ENCODE measurements at regions not wholly inside any gene's neighbourhood (a gene's known extent, or its start where the extent isn't known, plus 50 kb on each side); places are given as distances from the start of the nearest gene placed in this dataset.

GRCh38 chr5:5704352-5704751, 281.9 kb downstream of the ICE1 start:
- no peak overlapping the region for H3K27ac Mint-ChIP-seq
- ATAC-seq (no peak), DNase-seq (no peak)
- no peak overlapping the region for H3K4me3 ChIP-seq (ENCODE audit: low read length)
- H3K27me3 Mint-ChIP-seq: peaks cover 5 to 33% (median 30%) of the 10 kb centered on the region in 5 donors
- no peaks in the 10 kb centered on the region for H3K9me3 ChIP-seq (ENCODE audit: control insufficient read depth in 2 of 3, low read length in 3 of 3)
- H3K27ac ChIP-seq (ENCODE audit: low read depth, low read length): no peak overlapping the region
- no peak overlapping the region for H3K4me3 Mint-ChIP-seq
- no peaks in the 10 kb centered on the region for H3K36me3 Mint-ChIP-seq
- intact Hi-C loops (cut with micrococcal nuclease): no loop called here
- POLR2A ChIA-PET: no interaction called here
- CTCF ChIA-PET: no interaction called here
- no peaks in the 10 kb centered on the region for H3K27me3 ChIP-seq (ENCODE audit: control insufficient read depth in 2 of 2, insufficient read depth in 2 of 2, low read length in 2 of 2)
- H3K4me1 ChIP-seq (ENCODE audit: control insufficient read depth in 2 of 2, insufficient read depth in 2 of 2, low read length in 2 of 2): no peaks in the 10 kb centered on the region
- H3K9me3 Mint-ChIP-seq: peaks cover 0 to 4% (median 0%) of the 10 kb centered on the region in 11 donors
- no peaks in the 10 kb centered on the region for H3K36me3 ChIP-seq (ENCODE audit: control insufficient read depth in 2 of 3, insufficient read depth in 3 of 3, low read length in 3 of 3)
- H3K4me1 Mint-ChIP-seq: no peaks in the 10 kb centered on the region

- DNase-seq: no peak
- H3K4me1 ChIP-seq (ENCODE audit: control insufficient read depth in 2 of 2, insufficient read depth in 2 of 2, low read length in 2 of 2): no peaks in the 10 kb centered on the region
- no peak overlapping the region for H3K4me3 ChIP-seq (ENCODE audit: low read length)
- peaks cover 0 to 4% (median 0%) of the 10 kb centered on the region in 11 donors for H3K9me3 Mint-ChIP-seq
- ChIA-PET CTCF (no interaction called here), POLR2A (no interaction called here)
- H3K27me3 Mint-ChIP-seq: peaks cover 5 to 28% (median 27%) of the 10 kb centered on the region in 5 donors
- H3K36me3 ChIP-seq (ENCODE audit: control insufficient read depth in 2 of 3, insufficient read depth in 3 of 3, low read length in 3 of 3): no peaks in the 10 kb centered on the region
- H3K9me3 ChIP-seq (ENCODE audit: control insufficient read depth in 2 of 3, low read length in 3 of 3): no peaks in the 10 kb centered on the region
- no peaks in the 10 kb centered on the region for H3K27me3 ChIP-seq (ENCODE audit: control insufficient read depth in 2 of 2, insufficient read depth in 2 of 2, low read length in 2 of 2)
- no peaks in the 10 kb centered on the region for H3K4me1 Mint-ChIP-seq
- intact Hi-C loops (cut with micrococcal nuclease): no loop called here
- H3K27ac Mint-ChIP-seq: no peak overlapping the region
- no peak for ATAC-seq
- no peaks in the 10 kb centered on the region for H3K36me3 Mint-ChIP-seq
- no peak overlapping the region for H3K27ac ChIP-seq (ENCODE audit: low read depth, low read length)
- H3K4me3 Mint-ChIP-seq: no peak overlapping the region
Measured at GRCh38 chr5:5702934-5703333, 280.5 kb downstream of the ICE1 start.

- Histone ChIP-seq H3K27ac (ENCODE audit: low read depth, low read length) (no peak overlapping the region), H3K27me3 (ENCODE audit: control insufficient read depth in 2 of 2, insufficient read depth in 2 of 2, low read length in 2 of 2) (no peaks in the 10 kb centered on the region), H3K9me3 (ENCODE audit: control insufficient read depth in 2 of 3, low read length in 3 of 3) (no peaks in the 10 kb centered on the region), H3K36me3 (ENCODE audit: control insufficient read depth in 2 of 3, insufficient read depth in 3 of 3, low read length in 3 of 3) (no peaks in the 10 kb centered on the region), H3K4me1 (ENCODE audit: control insufficient read depth in 2 of 2, insufficient read depth in 2 of 2, low read length in 2 of 2) (no peaks in the 10 kb centered on the region), H3K4me3 (ENCODE audit: low read length) (no peak overlapping the region)
- POLR2A ChIA-PET: no interaction called here
- ATAC-seq (no peak), DNase-seq (no peak)
- CTCF ChIA-PET: no interaction called here
- no peaks in the 10 kb centered on the region for H3K36me3 Mint-ChIP-seq
- no peaks in the 10 kb centered on the region for H3K4me1 Mint-ChIP-seq
- intact Hi-C loops (cut with micrococcal nuclease): no loop called here
- no peak overlapping the region for H3K27ac Mint-ChIP-seq
- peaks cover 7 to 27% (median 17%) of the 10 kb centered on the region in 5 donors for H3K27me3 Mint-ChIP-seq
- no peak overlapping the region for H3K4me3 Mint-ChIP-seq
- H3K9me3 Mint-ChIP-seq: peaks cover 0 to 7% (median 0%) of the 10 kb centered on the region in 11 donors
Measured at GRCh38 chr5:5700549-5700948, 278.1 kb downstream of the ICE1 start.

GRCh38 chr5:5699062-5699461, 276.6 kb downstream of the ICE1 start:
- no peak for ATAC-seq
- Histone ChIP-seq H3K27ac (ENCODE audit: low read depth, low read length) (no peak overlapping the region), H3K4me1 (ENCODE audit: control insufficient read depth in 2 of 2, insufficient read depth in 2 of 2, low read length in 2 of 2) (no peaks in the 10 kb centered on the region), H3K36me3 (ENCODE audit: control insufficient read depth in 2 of 3, insufficient read depth in 3 of 3, low read length in 3 of 3) (no peaks in the 10 kb centered on the region), H3K4me3 (ENCODE audit: low read length) (no peak overlapping the region), H3K9me3 (ENCODE audit: control insufficient read depth in 2 of 3, low read length in 3 of 3) (no peaks in the 10 kb centered on the region), H3K27me3 (ENCODE audit: control insufficient read depth in 2 of 2, insufficient read depth in 2 of 2, low read length in 2 of 2) (no peaks in the 10 kb centered on the region)
- Mint-ChIP-seq H3K36me3 (no peaks in the 10 kb centered on the region), H3K9me3 (peaks cover 0 to 7% (median 0%) of the 10 kb centered on the region in 11 donors), H3K4me1 (no peaks in the 10 kb centered on the region), H3K4me3 (no peak overlapping the region), H3K27ac (no peak overlapping the region), H3K27me3 (peaks cover 2 to 31% (median 10%) of the 10 kb centered on the region in 5 donors)
- POLR2A ChIA-PET: no interaction called here
- no peak for DNase-seq
- intact Hi-C loops (cut with micrococcal nuclease): no loop called here
- CTCF ChIA-PET: no interaction called here

- ChIA-PET POLR2A (no interaction called here), CTCF (no interaction called here)
- no peak overlapping the region for H3K27ac Mint-ChIP-seq
- DNase-seq (no peak), ATAC-seq (no peak)
- Histone ChIP-seq H3K36me3 (ENCODE audit: control insufficient read depth in 2 of 3, insufficient read depth in 3 of 3, low read length in 3 of 3) (no peaks in the 10 kb centered on the region), H3K4me1 (ENCODE audit: control insufficient read depth in 2 of 2, insufficient read depth in 2 of 2, low read length in 2 of 2) (no peaks in the 10 kb centered on the region), H3K4me3 (ENCODE audit: low read length) (no peak overlapping the region), H3K9me3 (ENCODE audit: control insufficient read depth in 2 of 3, low read length in 3 of 3) (no peaks in the 10 kb centered on the region), H3K27me3 (ENCODE audit: control insufficient read depth in 2 of 2, insufficient read depth in 2 of 2, low read length in 2 of 2) (no peaks in the 10 kb centered on the region), H3K27ac (ENCODE audit: low read depth, low read length) (no peak overlapping the region)
- H3K9me3 Mint-ChIP-seq: peaks cover 0 to 9% (median 2%) of the 10 kb centered on the region in 11 donors
- no peaks in the 10 kb centered on the region for H3K4me1 Mint-ChIP-seq
- intact Hi-C loops (cut with micrococcal nuclease): no loop called here
- H3K27me3 Mint-ChIP-seq: peaks cover 2 to 29% (median 9%) of the 10 kb centered on the region in 5 donors
- no peaks in the 10 kb centered on the region for H3K36me3 Mint-ChIP-seq
- no peak overlapping the region for H3K4me3 Mint-ChIP-seq
Measured at GRCh38 chr5:5695266-5695665, 272.8 kb downstream of the ICE1 start.

GRCh38 chr5:5688925-5689310, 266.4 kb downstream of the ICE1 start:
- ATAC-seq (no peak), DNase-seq (no peak)
- no peak overlapping the region for H3K4me3 Mint-ChIP-seq
- H3K27me3 ChIP-seq (ENCODE audit: control insufficient read depth in 2 of 2, insufficient read depth in 2 of 2, low read length in 2 of 2): no peaks in the 10 kb centered on the region
- no peaks in the 10 kb centered on the region for H3K36me3 ChIP-seq (ENCODE audit: control insufficient read depth in 2 of 3, insufficient read depth in 3 of 3, low read length in 3 of 3)
- H3K27me3 Mint-ChIP-seq: peaks cover 11 to 42% (median 30%) of the 10 kb centered on the region in 5 donors
- intact Hi-C loops (cut with micrococcal nuclease): no loop called here
- peaks cover 0 to 1% (median 0%) of the 10 kb centered on the region in 5 donors for H3K36me3 Mint-ChIP-seq
- H3K4me3 ChIP-seq (ENCODE audit: low read length): no peak overlapping the region
- ChIA-PET CTCF (no interaction called here), POLR2A (no interaction called here)
- H3K4me1 Mint-ChIP-seq: peaks cover 0 to 2% (median 0%) of the 10 kb centered on the region in 7 donors
- H3K27ac Mint-ChIP-seq: no peak overlapping the region
- H3K4me1 ChIP-seq (ENCODE audit: control insufficient read depth in 2 of 2, insufficient read depth in 2 of 2, low read length in 2 of 2): no peaks in the 10 kb centered on the region
- no peaks in the 10 kb centered on the region for H3K9me3 ChIP-seq (ENCODE audit: control insufficient read depth in 2 of 3, low read length in 3 of 3)
- H3K27ac ChIP-seq (ENCODE audit: low read depth, low read length): no peak overlapping the region
- H3K9me3 Mint-ChIP-seq: peaks cover 0 to 5% (median 2%) of the 10 kb centered on the region in 11 donors

- peaks cover 0 to 2% (median 0%) of the 10 kb centered on the region in 7 donors for H3K4me1 Mint-ChIP-seq
- Histone ChIP-seq H3K36me3 (ENCODE audit: control insufficient read depth in 2 of 3, insufficient read depth in 3 of 3, low read length in 3 of 3) (no peaks in the 10 kb centered on the region), H3K27ac (ENCODE audit: low read depth, low read length) (no peak overlapping the region), H3K4me1 (ENCODE audit: control insufficient read depth in 2 of 2, insufficient read depth in 2 of 2, low read length in 2 of 2) (no peaks in the 10 kb centered on the region), H3K9me3 (ENCODE audit: control insufficient read depth in 2 of 3, low read length in 3 of 3) (no peaks in the 10 kb centered on the region), H3K4me3 (ENCODE audit: low read length) (no peak overlapping the region), H3K27me3 (ENCODE audit: control insufficient read depth in 2 of 2, insufficient read depth in 2 of 2, low read length in 2 of 2) (no peaks in the 10 kb centered on the region)
- H3K27ac Mint-ChIP-seq: no peak overlapping the region
- no peak for ATAC-seq
- H3K27me3 Mint-ChIP-seq: peaks cover 11 to 41% (median 30%) of the 10 kb centered on the region in 5 donors
- ChIA-PET POLR2A (no interaction called here), CTCF (no interaction called here)
- peaks cover 0 to 9% (median 6%) of the 10 kb centered on the region in 11 donors for H3K9me3 Mint-ChIP-seq
- no peak for DNase-seq
- H3K36me3 Mint-ChIP-seq: peaks cover 0 to 6% (median 0%) of the 10 kb centered on the region in 5 donors
- intact Hi-C loops (cut with micrococcal nuclease): no loop called here
- no peak overlapping the region for H3K4me3 Mint-ChIP-seq
Measured at GRCh38 chr5:5688194-5688924, 265.9 kb downstream of the ICE1 start.

All from naive thymus-derived CD4-positive, alpha-beta T cell (primary cell).